Thyroid gland (tissue), 4 donors: ENCODE measurements at regions not wholly inside any gene's neighbourhood (a gene's known extent, or its start where the extent isn't known, plus 50 kb on each side); places are given as distances from the start of the nearest gene placed in this dataset.
A peak's percentile ranks its signal among the peaks of the same experiment; 100 is the strongest.

ENCODE experiments used
- DNase-seq, 2 donors: peaks; one replicate each; pipeline ENCODE4 v3.0.0-alpha.2; 2019
- H3K27ac ChIP-seq, 3 donors: fragments of 200-600 bp; sonication (generic); 1 replicate in 2 of 3; 2 replicates in 1 of 3; pipeline ENCODE4 v1.5.1; 2016 to 2019; ENCODE audit warnings: mild to moderate bottlenecking in 1 of 3, moderate library complexity in 1 of 3
- H3K27me3 ChIP-seq: fragments of 200-600 bp; sonication (generic); one replicate; pipeline ENCODE4 v1.5.1; 2019
- H3K36me3 ChIP-seq, 2 donors: fragments of 200-600 bp; sonication (generic); one replicate each; pipeline ENCODE4 v1.5.1; 2016 to 2019
- H3K4me1 ChIP-seq, 2 donors: fragments of 200-600 bp; sonication (generic); one replicate each; pipeline ENCODE4 v1.5.1; 2017 to 2019
- H3K4me3 ChIP-seq, 3 donors: fragments of 200-600 bp; sonication (generic); replicated peaks in 1 of 3; 1 replicate in 2 of 3; 2 replicates in 1 of 3; pipeline ENCODE4 v1.5.1; 2016; ENCODE audit warnings: mild to moderate bottlenecking in 1 of 3
- H3K9me3 ChIP-seq: fragments of 200-600 bp; sonication (generic); one replicate; pipeline ENCODE4 v1.5.1; 2017
- CTCF ChIP-seq, 6 experiments: fragments of 200-600 bp in 3 of 6; fragments of 450-650 bp in 3 of 6; sonication (generic) in 3 of 6; IDR thresholded peaks; one replicate each; pipeline ENCODE4 v1.5.1; 2016 to 2019; ENCODE audit warnings: antibody characterized with exemption in 6 of 6, mild to moderate bottlenecking in 2 of 6, inconsistent platforms in 1 of 6, moderate library complexity in 1 of 6
- POLR2A ChIP-seq, 2 donors: fragments of 450-650 bp; IDR thresholded peaks; one replicate each; pipeline ENCODE4 v1.6.1; 2017; ENCODE audit warnings: antibody characterized with exemption in 2 of 2, mild to moderate bottlenecking in 2 of 2, moderate library complexity in 1 of 2
- WGBS, 2 donors: methylation state at CpG; one replicate each; pipeline ENCODE4 v1.1.5; 2017; 5-methylcytosine and 5-hydroxymethylcytosine counted together
- intact Hi-C: fragments of 100-400 bp; cut with DNase I; formaldehyde crosslinking; loops from one replicate; pipeline ENCODE4 v1.15.1; 2023

GRCh38 chr6:168388641-168389633, 52.0 kb upstream of the SMOC2 start:
- no peak for DNase-seq
- H3K4me3 ChIP-seq, result no peak overlapping the region
- H3K27me3 ChIP-seq, result no peaks in the 10 kb centered on the region
- WGBS, 2 donors, result 90 to 91% methylated on average over 27 to 29 of the region's 32 CpGs
- no peaks in the 10 kb centered on the region for H3K36me3 ChIP-seq
- H3K4me1 ChIP-seq, result peaks cover 19 to 38% of the 10 kb centered on the region in 2 donors
- TF ChIP-seq POLR2A (IDR thresholded peaks at IDR 0.05) (no peak), CTCF (IDR thresholded peaks at IDR 0.05) (no peak)
- H3K9me3 ChIP-seq, result no peaks in the 10 kb centered on the region
- no peak overlapping the region for H3K27ac ChIP-seq
- intact Hi-C loops, result no loop called here

- Histone ChIP-seq H3K27ac (peak overlapping the region in 2 of 3 donors; percentile 46 to 71), H3K27me3 (no peaks in the 10 kb centered on the region), H3K36me3 (no peaks in the 10 kb centered on the region), H3K9me3 (no peaks in the 10 kb centered on the region), H3K4me1 (peaks cover 9 to 23% of the 10 kb centered on the region in 2 donors), H3K4me3 (no peak overlapping the region)
- 18 to 31% methylated on average over 13 to 15 of the region's 17 CpGs for WGBS, 2 donors
- intact Hi-C loops, result no loop called here
- TF ChIP-seq POLR2A (IDR thresholded peaks at IDR 0.05) (peak in 1 of 2 donors; percentile 47), CTCF (IDR thresholded peaks at IDR 0.05) (no peak)
- DNase-seq, result peak; percentile 81
Measured at GRCh38 chr6:168390749-168391420, 50.1 kb upstream of the SMOC2 start.
